ENCODE measurements at regions not wholly inside any gene's neighbourhood (a gene's known extent, or its start where the extent isn't known, plus 50 kb on each side); places are given as distances from the start of the nearest gene placed in this dataset.

GRCh38 chr1:94688646-94689045, 131.5 kb upstream of the SLC44A3 start:
- Histone ChIP-seq H3K9me3 (no peaks in the 10 kb centered on the region), H3K4me1 (no peaks in the 10 kb centered on the region), H3K27ac (peak overlapping the region; percentile 76 to 77), H3K4me3 (no peak overlapping the region), H3K27me3 (no peaks in the 10 kb centered on the region), H3K36me3 (no peaks in the 10 kb centered on the region)
- intact Hi-C loops (cut with DNase I; ENCODE audit: low total_unique reads) = no loop called here
- TF ChIP-seq CTCF (IDR thresholded peaks at IDR 0.05) = no peak
- no peak for TF ChIP-seq POLR2A (IDR thresholded peaks at IDR 0.05)
- DNase-seq = no peak

GRCh38 chr1:94686882-94687281, 133.3 kb upstream of the SLC44A3 start:
- no peak overlapping the region for H3K27ac ChIP-seq
- H3K9me3 ChIP-seq = no peaks in the 10 kb centered on the region
- H3K36me3 ChIP-seq = no peaks in the 10 kb centered on the region
- H3K27me3 ChIP-seq = no peaks in the 10 kb centered on the region
- no peaks in the 10 kb centered on the region for H3K4me1 ChIP-seq
- DNase-seq = no peak
- TF ChIP-seq POLR2A (IDR thresholded peaks at IDR 0.05) = no peak
- no peak for TF ChIP-seq CTCF (IDR thresholded peaks at IDR 0.05)
- no peak overlapping the region for H3K4me3 ChIP-seq
- intact Hi-C loops (cut with DNase I; ENCODE audit: low total_unique reads) = no loop called here

GRCh38 chr1:94684690-94685250, 135.4 kb upstream of the SLC44A3 start:
- Histone ChIP-seq H3K27me3 (no peaks in the 10 kb centered on the region), H3K4me3 (no peak overlapping the region), H3K4me1 (no peaks in the 10 kb centered on the region), H3K27ac (no peak overlapping the region), H3K36me3 (no peaks in the 10 kb centered on the region), H3K9me3 (no peaks in the 10 kb centered on the region)
- TF ChIP-seq CTCF (IDR thresholded peaks at IDR 0.05) (no peak), POLR2A (IDR thresholded peaks at IDR 0.05) (no peak)
- DNase-seq = no peak
- intact Hi-C loops (cut with DNase I; ENCODE audit: low total_unique reads) = no loop called here

- H3K4me3 ChIP-seq = no peak overlapping the region
- no peaks in the 10 kb centered on the region for H3K4me1 ChIP-seq
- no peaks in the 10 kb centered on the region for H3K9me3 ChIP-seq
- H3K36me3 ChIP-seq = no peaks in the 10 kb centered on the region
- intact Hi-C loops (cut with DNase I; ENCODE audit: low total_unique reads) = no loop called here
- H3K27ac ChIP-seq = no peak overlapping the region
- H3K27me3 ChIP-seq = no peaks in the 10 kb centered on the region
- no peak for DNase-seq
- TF ChIP-seq CTCF (IDR thresholded peaks at IDR 0.05) (no peak), POLR2A (IDR thresholded peaks at IDR 0.05) (no peak)
These were observed 136.3 kb upstream of the SLC44A3 start for GRCh38 chr1:94683886-94684285.

- DNase-seq = no peak
- Histone ChIP-seq H3K4me3 (no peak overlapping the region), H3K4me1 (no peaks in the 10 kb centered on the region), H3K9me3 (no peaks in the 10 kb centered on the region), H3K27me3 (no peaks in the 10 kb centered on the region), H3K27ac (peak overlapping the region; percentile 50 to 61), H3K36me3 (no peaks in the 10 kb centered on the region)
- TF ChIP-seq POLR2A (IDR thresholded peaks at IDR 0.05) (no peak), CTCF (IDR thresholded peaks at IDR 0.05) (no peak)
- intact Hi-C loops (cut with DNase I; ENCODE audit: low total_unique reads) = no loop called here
These were observed 138.4 kb upstream of the F3 start for GRCh38 chr1:94680039-94680377.
